Endothelial cell of umbilical vein (primary cell): ENCODE measurements at regions not wholly inside any gene's neighbourhood (a gene's known extent, or its start where the extent isn't known, plus 50 kb on each side); places are given as distances from the start of the nearest gene placed in this dataset.

Experiments
- BruUV-seq: library from RNA; stranded (reverse); fragments of 400-500 nt; replicated peaks from 2 replicates; lab custom pipeline; 2021; lab: Mats Ljungman, UMichigan
- CTCF ChIA-PET: fragments of 300-600, 350-600 bp; sonication (Branson Sonifier 250); formaldehyde crosslinking; loops from one replicate; lab custom pipeline; 2021; ENCODE audit warnings: antibody characterized with exemption, inconsistent platforms; lab: Charles Lee
- POLR2A ChIA-PET: fragments of 300-600, 350-600 bp; sonication (Branson Sonifier 250); formaldehyde crosslinking; loops from one replicate; lab custom pipeline; 2021; ENCODE audit warnings: antibody characterized with exemption, inconsistent platforms; lab: Charles Lee
- DNase-seq: peaks from one replicate; pipeline ENCODE4 v3.0.0-alpha.2; 2011; ENCODE audit warnings: low read depth, low spot score
- FAIRE-seq: peaks from 2 replicates; lab custom pipeline; 2011; peaks lifted over from hg19 to GRCh38; lab: Jason Lieb, UNC
- H2AFZ ChIP-seq: 2 replicates; pipeline ENCODE4 v1.6.0; 2012; ENCODE audit warnings: low read depth, low read length, control low read depth, inconsistent platforms
- H3K27ac ChIP-seq: 2 replicates; pipeline ENCODE4 v1.5.1; 2011; ENCODE audit warnings: low read depth, mild to moderate bottlenecking, control low read depth, low read length, moderate library complexity; ENCODE audit not compliant: insufficient read depth
- H3K27me3 ChIP-seq, 2 experiments: 2 replicates each; pipeline versions ENCODE4 v1.6.0 to v1.6.1; 2011; ENCODE audit warnings: low read length in 2 of 2, mixed read lengths in 1 of 2; ENCODE audit not compliant: control insufficient read depth in 2 of 2, insufficient read depth in 2 of 2
- H3K36me3 ChIP-seq, 2 experiments: 2 replicates in 1 of 2; 3 replicates in 1 of 2; pipeline ENCODE4 v1.5.1; 2011; ENCODE audit warnings: low read length in 2 of 2, mild to moderate bottlenecking in 1 of 2, moderate library complexity in 1 of 2; ENCODE audit not compliant: control insufficient read depth in 2 of 2, insufficient read depth in 2 of 2; ENCODE audit errors: extremely low read depth in 1 of 2
- H3K4me1 ChIP-seq: 3 replicates; pipeline ENCODE4 v1.5.1; 2011; ENCODE audit warnings: mild to moderate bottlenecking, low read length; ENCODE audit not compliant: control insufficient read depth, insufficient read depth; ENCODE audit errors: extremely low read depth
- H3K4me2 ChIP-seq: 2 replicates; pipeline ENCODE4 v1.6.1; 2011; ENCODE audit warnings: low read length, control low read depth, mixed read lengths; ENCODE audit not compliant: insufficient read depth
- H3K4me3 ChIP-seq, 3 experiments: fragments of 200-600 bp in 1 of 3; sonication (generic), shearing (Covaris generic) in 1 of 3; replicated peaks in 1 of 3; 2 replicates each; pipeline ENCODE4 v1.5.1; 2011 to 2016; ENCODE audit warnings: control low read depth in 3 of 3, low read length in 3 of 3, mild to moderate bottlenecking in 2 of 3, inconsistent platforms in 1 of 3, low read depth in 1 of 3, moderate library complexity in 1 of 3; ENCODE audit not compliant: insufficient read depth in 1 of 3
- H3K79me2 ChIP-seq: 2 replicates; pipeline ENCODE4 v1.6.0; 2012; ENCODE audit warnings: low read length, inconsistent platforms; ENCODE audit not compliant: control insufficient read depth, insufficient read depth
- H3K9ac ChIP-seq: replicated peaks from 2 replicates; pipeline ENCODE3; 2011; ENCODE audit warnings: low read length, control low read depth; ENCODE audit not compliant: insufficient read depth; ENCODE audit errors: extremely low read depth
- H3K9me1 ChIP-seq: replicated peaks from 3 replicates; pipeline ENCODE4 v1.6.0; 2011; ENCODE audit warnings: mild to moderate bottlenecking, low read length; ENCODE audit not compliant: control insufficient read depth, insufficient read depth; ENCODE audit errors: extremely low read depth
- H3K9me3 ChIP-seq: replicated peaks from 2 replicates; pipeline ENCODE4 v1.5.1; 2012; ENCODE audit warnings: low read length, inconsistent platforms; ENCODE audit not compliant: control insufficient read depth, insufficient read depth
- H4K20me1 ChIP-seq: replicated peaks from 2 replicates; pipeline ENCODE3; 2011; ENCODE audit warnings: mild to moderate bottlenecking, low read length; ENCODE audit not compliant: control insufficient read depth, insufficient read depth; ENCODE audit errors: extremely low read depth
- EZH2 ChIP-seq: IDR thresholded peaks from 2 replicates; pipeline ENCODE4 v1.6.1; 2012; ENCODE audit warnings: borderline replicate concordance, low read depth, mild to moderate bottlenecking, moderate library complexity, low read length, inconsistent platforms; ENCODE audit not compliant: severe bottlenecking
- FOS ChIP-seq: IDR thresholded peaks from 2 replicates; pipeline ENCODE4 v1.6.1; 2011; ENCODE audit warnings: mild to moderate bottlenecking, low read length, moderate library complexity, borderline replicate concordance; ENCODE audit not compliant: insufficient read depth
- GATA2 ChIP-seq: IDR thresholded peaks from 2 replicates; pipeline ENCODE4 v1.7.0; 2011; ENCODE audit warnings: low read depth, mild to moderate bottlenecking, moderate library complexity, mixed read lengths, low read length; ENCODE audit not compliant: insufficient read length, insufficient read depth
- JUN ChIP-seq: IDR thresholded peaks from 2 replicates; pipeline ENCODE4 v1.6.1; 2011; ENCODE audit warnings: borderline replicate concordance, low read depth; ENCODE audit not compliant: insufficient read length, insufficient read depth
- MYC ChIP-seq: IDR thresholded peaks from one replicate; pipeline ENCODE4 v1.6.1; 2011; ENCODE audit warnings: mild to moderate bottlenecking, low read depth, low read length
- POLR2A ChIP-seq: IDR thresholded peaks from 2 replicates; pipeline ENCODE4 v1.6.1; 2012; ENCODE audit warnings: low read depth, mild to moderate bottlenecking, control low read depth, low read length
- POLR2AphosphoS5 ChIP-seq: IDR thresholded peaks from 2 replicates; pipeline ENCODE4 v1.6.1; 2012; ENCODE audit warnings: low read depth, mild to moderate bottlenecking, control low read depth, low read length, moderate library complexity; ENCODE audit not compliant: insufficient read depth
- dilution Hi-C: fragments of 300-500 bp; cut with MboI; formaldehyde crosslinking; loops from one replicate; pipeline ENCODE4 v1.15.0; 2019; ENCODE audit warnings: low sequenced_read_pairs; ENCODE audit not compliant: extremely low pct_ligation_motif_present
- intact Hi-C: fragments of 100-400 bp; cut with micrococcal nuclease; formaldehyde crosslinking; loops from one replicate; pipeline ENCODE4 v1.10.0; 2022
- TF ChIP-seq, protein P1 (sequence below), 2 donors: IDR thresholded peaks; 1 replicate in 1 of 2; 2 replicates in 1 of 2; pipeline ENCODE4 v1.5.1; 2011; ENCODE audit warnings: low read length in 2 of 2, mild to moderate bottlenecking in 2 of 2, moderate library complexity in 2 of 2, control low read depth in 1 of 2, inconsistent platforms in 1 of 2, low read depth in 1 of 2; ENCODE audit not compliant: insufficient read depth in 1 of 2; ENCODE audit errors: extremely low read depth in 1 of 2
- TF ChIP-seq, protein P2 (sequence below): IDR thresholded peaks from 2 replicates; pipeline ENCODE4 v1.6.1; 2011; ENCODE audit not compliant: insufficient read depth, insufficient read length

DNA sequence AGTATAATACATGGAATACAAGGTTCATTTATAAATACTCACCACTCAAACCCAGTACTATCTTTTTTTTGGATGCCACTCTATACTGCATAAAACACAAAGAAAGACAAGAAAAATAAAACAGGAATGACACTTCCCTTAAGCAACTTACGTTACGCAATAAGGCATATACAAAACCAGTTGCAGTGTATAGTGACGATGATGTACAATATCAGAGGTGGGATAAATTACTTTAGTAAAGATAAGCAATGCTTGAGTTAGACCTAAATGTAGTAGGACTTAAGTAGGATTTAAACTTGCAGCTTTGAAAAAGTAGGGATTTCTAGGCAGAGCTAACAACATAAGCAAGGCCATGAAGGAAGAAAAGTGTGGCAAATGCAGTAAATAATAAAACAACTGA lies 374.9 kb downstream of the SPRY2 start:
- no peak overlapping the region for H3K4me3 ChIP-seq
- no TSS peak for BruUV-seq
- intact Hi-C loops (no loop called here), dilution Hi-C loops (no loop called here)
- no peaks in the 10 kb centered on the region for H3K4me1 ChIP-seq
- no peaks in the 10 kb centered on the region for H4K20me1 ChIP-seq
- no peak overlapping the region for H3K9ac ChIP-seq
- no peaks in the 10 kb centered on the region for H3K79me2 ChIP-seq
- H2AFZ ChIP-seq: no peak overlapping the region
- no peak overlapping the region for H3K4me2 ChIP-seq
- no peak overlapping the region for H3K27ac ChIP-seq
- H3K9me3 ChIP-seq: no peaks in the 10 kb centered on the region
- CTCF ChIA-PET: interaction anchor here (1.0 to 1.8 kb wide), 2 partner anchors 12 to 23 kb away, joined by 3 to 4 read pairs; no protein-coding TSS in a partner anchor
- peak; percentile 5 for DNase-seq
- H3K27me3 ChIP-seq: no peaks in the 10 kb centered on the region
- no peaks in the 10 kb centered on the region for H3K9me1 ChIP-seq
- no peak for FAIRE-seq
- H3K36me3 ChIP-seq: no peaks in the 10 kb centered on the region
- no peak for TF ChIP-seq POLR2A
- TF ChIP-seq, protein P1, sequence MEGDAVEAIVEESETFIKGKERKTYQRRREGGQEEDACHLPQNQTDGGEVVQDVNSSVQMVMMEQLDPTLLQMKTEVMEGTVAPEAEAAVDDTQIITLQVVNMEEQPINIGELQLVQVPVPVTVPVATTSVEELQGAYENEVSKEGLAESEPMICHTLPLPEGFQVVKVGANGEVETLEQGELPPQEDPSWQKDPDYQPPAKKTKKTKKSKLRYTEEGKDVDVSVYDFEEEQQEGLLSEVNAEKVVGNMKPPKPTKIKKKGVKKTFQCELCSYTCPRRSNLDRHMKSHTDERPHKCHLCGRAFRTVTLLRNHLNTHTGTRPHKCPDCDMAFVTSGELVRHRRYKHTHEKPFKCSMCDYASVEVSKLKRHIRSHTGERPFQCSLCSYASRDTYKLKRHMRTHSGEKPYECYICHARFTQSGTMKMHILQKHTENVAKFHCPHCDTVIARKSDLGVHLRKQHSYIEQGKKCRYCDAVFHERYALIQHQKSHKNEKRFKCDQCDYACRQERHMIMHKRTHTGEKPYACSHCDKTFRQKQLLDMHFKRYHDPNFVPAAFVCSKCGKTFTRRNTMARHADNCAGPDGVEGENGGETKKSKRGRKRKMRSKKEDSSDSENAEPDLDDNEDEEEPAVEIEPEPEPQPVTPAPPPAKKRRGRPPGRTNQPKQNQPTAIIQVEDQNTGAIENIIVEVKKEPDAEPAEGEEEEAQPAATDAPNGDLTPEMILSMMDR (IDR thresholded peaks at IDR 0.05; ENCODE audit: extremely low read depth in 1 of 2, insufficient read depth in 1 of 2, low read depth in 1 of 2, low read length in 2 of 2): no peak
- no peak for TF ChIP-seq GATA2
- TF ChIP-seq MYC: no peak
- TF ChIP-seq, protein P2, sequence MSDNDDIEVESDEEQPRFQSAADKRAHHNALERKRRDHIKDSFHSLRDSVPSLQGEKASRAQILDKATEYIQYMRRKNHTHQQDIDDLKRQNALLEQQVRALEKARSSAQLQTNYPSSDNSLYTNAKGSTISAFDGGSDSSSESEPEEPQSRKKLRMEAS: no peak
- TF ChIP-seq FOS: no peak
- no peak for TF ChIP-seq EZH2
- TF ChIP-seq JUN: no peak
- TF ChIP-seq POLR2AphosphoS5: no peak
- POLR2A ChIA-PET: no interaction called here
